Hepatocyte (in vitro differentiated cells): ENCODE measurements at regions not wholly inside any gene's neighbourhood (a gene's known extent, or its start where the extent isn't known, plus 50 kb on each side); places are given as distances from the start of the nearest gene placed in this dataset.
A peak's percentile ranks its signal among the peaks of the same experiment; 100 is the strongest.

Experiments used
- DNase-seq: peaks from one replicate; pipeline ENCODE4 v3.0.0-alpha.2; 2016; ENCODE audit warnings: low spot score
- H2AFZ ChIP-seq: fragments of 200-600 bp; sonication (generic); 2 replicates; pipeline ENCODE4 v1.6.0; 2016; ENCODE audit warnings: antibody characterized with exemption, mild to moderate bottlenecking
- H3K27ac ChIP-seq: fragments of 200-600 bp; sonication (generic); 2 replicates; pipeline ENCODE4 v1.5.1; 2016; ENCODE audit warnings: mild to moderate bottlenecking
- H3K27me3 ChIP-seq: fragments of 200-600 bp; sonication (generic); 2 replicates; pipeline ENCODE4 v1.6.1; 2016
- H3K36me3 ChIP-seq: fragments of 200-600 bp; sonication (generic); replicated peaks from 2 replicates; pipeline ENCODE4 v1.5.1; 2016; ENCODE audit warnings: low read depth; ENCODE audit not compliant: insufficient read depth
- H3K4me1 ChIP-seq: fragments of 200-600 bp; sonication (generic); 2 replicates; pipeline ENCODE4 v1.5.1; 2016; ENCODE audit warnings: mild to moderate bottlenecking, moderate library complexity; ENCODE audit not compliant: insufficient read depth
- H3K4me2 ChIP-seq: fragments of 200-600 bp; sonication (generic); 2 replicates; pipeline ENCODE4 v1.6.0; 2016
- H3K4me3 ChIP-seq: fragments of 200-600 bp; sonication (generic); 2 replicates; pipeline ENCODE4 v1.5.1; 2016; ENCODE audit warnings: mild to moderate bottlenecking
- H3K79me2 ChIP-seq: fragments of 200-600 bp; sonication (generic); 2 replicates; pipeline ENCODE4 v1.6.0; 2017; ENCODE audit warnings: mild to moderate bottlenecking
- H3K9me2 ChIP-seq: fragments of 200-600 bp; sonication (generic); replicated peaks from 2 replicates; pipeline ENCODE4 v1.6.0; 2017; ENCODE audit warnings: mild to moderate bottlenecking; ENCODE audit not compliant: insufficient read depth
- H3K9me3 ChIP-seq: fragments of 200-600 bp; sonication (generic); 2 replicates; pipeline ENCODE4 v1.5.1; 2016; ENCODE audit warnings: low read depth, mild to moderate bottlenecking
- H4K20me1 ChIP-seq: fragments of 200-600 bp; sonication (generic); 2 replicates; pipeline ENCODE4 v1.6.0; 2016; ENCODE audit warnings: mild to moderate bottlenecking; ENCODE audit not compliant: insufficient read depth, poor library complexity, severe bottlenecking
- CTCF ChIP-seq: fragments of 200-600 bp; sonication (generic); IDR thresholded peaks from 2 replicates; pipeline ENCODE4 v1.5.1; 2016; ENCODE audit warnings: antibody characterized with exemption, mild to moderate bottlenecking; ENCODE audit not compliant: poor library complexity
- EZH2 ChIP-seq: fragments of 200-600 bp; sonication (generic); IDR thresholded peaks from 2 replicates; pipeline ENCODE4 v1.6.1; 2016; ENCODE audit warnings: antibody characterized with exemption, mild to moderate bottlenecking, borderline replicate concordance
- EZH2phosphoT487 ChIP-seq: fragments of 200-600 bp; sonication (generic); IDR thresholded peaks from one replicate; pipeline ENCODE4 v1.6.1; 2018; ENCODE audit warnings: antibody characterized with exemption, mild to moderate bottlenecking, low read depth, moderate library complexity; ENCODE audit not compliant: unreplicated experiment, severe bottlenecking
- WGBS: methylation state at CpG from one replicate; pipeline ENCODE4 v1.1.6; 2016; ENCODE audit warnings: low lambda C conversion rate; ENCODE audit errors: missing lambda C conversion rate; 5-methylcytosine and 5-hydroxymethylcytosine counted together

- no peak overlapping the region for H2AFZ ChIP-seq
- DNase-seq = no peak
- no peak for TF ChIP-seq EZH2
- no peak for TF ChIP-seq EZH2phosphoT487
- TF ChIP-seq CTCF = no peak
- no peak overlapping the region for H3K27ac ChIP-seq
- no peaks in the 10 kb centered on the region for H3K9me2 ChIP-seq
- H3K4me3 ChIP-seq = no peak overlapping the region
- no peaks in the 10 kb centered on the region for H3K9me3 ChIP-seq
- 54% methylated on average over 4 of the region's 4 CpGs for WGBS
- H3K4me2 ChIP-seq = no peak overlapping the region
- H3K36me3 ChIP-seq = no peaks in the 10 kb centered on the region
- H3K27me3 ChIP-seq = no peaks in the 10 kb centered on the region
- peaks cover 3% of the 10 kb centered on the region for H3K4me1 ChIP-seq
- H4K20me1 ChIP-seq = no peaks in the 10 kb centered on the region
- H3K79me2 ChIP-seq = no peaks in the 10 kb centered on the region
These were observed 388.0 kb downstream of the PLPP3 start for GRCh38 chr1:56191369-56191768.

DNA sequence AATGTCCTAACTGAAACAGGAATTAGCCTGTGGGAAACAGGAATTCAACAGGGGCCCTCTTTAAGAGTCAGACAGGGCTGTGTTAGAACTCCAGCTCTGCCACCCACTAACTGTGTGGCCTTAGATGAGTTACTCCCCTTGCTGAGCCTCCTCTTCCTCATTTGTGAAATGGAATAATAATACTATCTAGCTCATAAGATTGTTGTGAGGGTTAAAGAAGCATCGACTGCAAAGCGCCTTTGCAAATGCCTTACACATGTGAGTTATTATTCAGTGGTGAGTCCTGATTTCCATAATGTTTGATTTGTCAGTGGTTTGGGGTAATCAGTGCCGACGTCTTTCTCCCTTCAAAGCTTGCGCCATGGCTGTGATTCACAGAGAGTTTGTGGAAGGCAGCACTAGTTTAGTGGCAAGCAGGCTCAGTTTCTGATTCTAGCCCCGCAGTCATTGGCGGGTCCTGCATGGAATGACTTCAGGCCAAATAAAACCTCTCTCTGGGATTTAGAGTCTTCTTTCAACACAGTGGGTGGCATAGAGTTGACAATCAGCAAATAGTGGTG is 388.5 kb downstream of the PLPP3 start:
- no peak overlapping the region for H3K27ac ChIP-seq
- no peak overlapping the region for H3K4me2 ChIP-seq
- H2AFZ ChIP-seq = no peak overlapping the region
- TF ChIP-seq EZH2 = no peak
- TF ChIP-seq CTCF = no peak
- TF ChIP-seq EZH2phosphoT487 = no peak
- H3K4me1 ChIP-seq = peaks cover 6% of the 10 kb centered on the region
- no peaks in the 10 kb centered on the region for H4K20me1 ChIP-seq
- no peaks in the 10 kb centered on the region for H3K9me3 ChIP-seq
- H3K27me3 ChIP-seq = no peaks in the 10 kb centered on the region
- H3K36me3 ChIP-seq = no peaks in the 10 kb centered on the region
- WGBS = 63% methylated on average over 7 of the region's 7 CpGs
- H3K79me2 ChIP-seq = no peaks in the 10 kb centered on the region
- H3K9me2 ChIP-seq = no peaks in the 10 kb centered on the region
- H3K4me3 ChIP-seq = no peak overlapping the region
- DNase-seq = no peak

DNA sequence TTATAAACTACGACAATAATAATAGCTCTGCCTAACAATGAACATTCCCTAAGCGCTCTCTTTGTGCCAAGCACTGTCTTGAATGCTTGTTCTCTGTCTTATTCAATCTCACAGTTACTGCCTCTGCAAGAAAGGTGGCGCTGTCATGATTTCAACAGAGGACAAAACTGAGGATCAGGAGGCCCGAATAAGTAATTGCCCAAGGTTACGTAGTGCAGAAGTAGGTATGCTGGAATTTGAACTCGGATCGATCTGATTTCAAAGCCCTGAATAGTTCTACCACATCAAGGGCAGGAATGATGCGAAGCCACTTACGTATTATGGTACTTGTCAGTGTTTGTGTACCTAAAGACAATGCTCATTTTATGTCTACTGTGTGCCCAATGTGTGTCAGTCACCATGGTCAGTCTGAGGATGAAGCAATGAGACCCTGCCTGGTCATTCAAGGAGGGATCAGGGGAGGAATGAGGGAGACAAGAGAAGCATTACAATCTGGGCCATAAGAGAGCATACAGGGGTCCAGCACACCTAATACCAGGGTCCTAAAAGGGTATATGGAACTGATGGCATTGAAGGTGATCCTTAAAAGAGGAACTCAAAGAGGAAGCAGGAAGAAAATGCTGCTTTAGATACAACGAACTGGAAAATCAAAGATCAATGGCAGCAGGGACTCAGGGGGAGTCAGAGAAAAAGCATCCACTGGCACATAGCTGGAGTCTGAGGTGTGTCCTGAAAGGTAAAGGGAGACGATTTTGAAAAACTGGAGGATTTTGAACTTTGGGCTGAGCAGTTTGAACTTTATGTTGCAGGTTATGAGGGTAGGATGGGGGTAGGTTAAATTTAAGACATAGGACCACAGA is 389.2 kb downstream of the PLPP3 start:
- H3K36me3 ChIP-seq = no peaks in the 10 kb centered on the region
- 75% methylated on average over 11 of the region's 11 CpGs for WGBS
- H3K27me3 ChIP-seq = no peaks in the 10 kb centered on the region
- DNase-seq = no peak
- H2AFZ ChIP-seq = no peak overlapping the region
- H3K79me2 ChIP-seq = no peaks in the 10 kb centered on the region
- H3K9me2 ChIP-seq = no peaks in the 10 kb centered on the region
- no peaks in the 10 kb centered on the region for H3K9me3 ChIP-seq
- no peak overlapping the region for H3K4me3 ChIP-seq
- TF ChIP-seq EZH2phosphoT487 (no peak), CTCF (peak; percentile 42)
- peaks cover 13% of the 10 kb centered on the region for H3K4me1 ChIP-seq
- no peak overlapping the region for H3K27ac ChIP-seq
- H4K20me1 ChIP-seq = no peaks in the 10 kb centered on the region
- H3K4me2 ChIP-seq = no peak overlapping the region
